ENCODE measurements at regions not wholly inside any gene's neighbourhood (a gene's known extent, or its start where the extent isn't known, plus 50 kb on each side); places are given as distances from the start of the nearest gene placed in this dataset.

DNA sequence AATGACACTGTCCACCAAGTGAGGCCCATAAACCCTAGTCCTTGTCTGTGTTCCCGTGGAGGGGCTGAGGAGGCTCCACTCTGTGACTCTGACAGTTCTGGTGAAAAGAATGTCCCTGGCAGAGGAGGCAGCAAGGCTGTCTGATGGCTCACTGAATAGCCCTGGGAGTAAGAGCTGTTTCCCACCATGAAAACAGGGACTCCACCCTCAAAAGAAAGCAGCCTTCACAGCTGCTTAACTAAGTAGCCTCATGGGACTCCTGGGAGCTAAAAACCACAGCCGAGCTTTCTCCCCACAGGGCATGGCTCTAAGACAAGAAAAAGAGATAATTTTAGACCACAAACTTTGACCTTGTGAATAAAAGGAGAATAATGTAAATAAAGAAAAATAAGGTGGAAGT lies 135.1 kb upstream of the FRY start:
- DNase-seq (ENCODE audit: low read depth): peak; percentile 46

DNA sequence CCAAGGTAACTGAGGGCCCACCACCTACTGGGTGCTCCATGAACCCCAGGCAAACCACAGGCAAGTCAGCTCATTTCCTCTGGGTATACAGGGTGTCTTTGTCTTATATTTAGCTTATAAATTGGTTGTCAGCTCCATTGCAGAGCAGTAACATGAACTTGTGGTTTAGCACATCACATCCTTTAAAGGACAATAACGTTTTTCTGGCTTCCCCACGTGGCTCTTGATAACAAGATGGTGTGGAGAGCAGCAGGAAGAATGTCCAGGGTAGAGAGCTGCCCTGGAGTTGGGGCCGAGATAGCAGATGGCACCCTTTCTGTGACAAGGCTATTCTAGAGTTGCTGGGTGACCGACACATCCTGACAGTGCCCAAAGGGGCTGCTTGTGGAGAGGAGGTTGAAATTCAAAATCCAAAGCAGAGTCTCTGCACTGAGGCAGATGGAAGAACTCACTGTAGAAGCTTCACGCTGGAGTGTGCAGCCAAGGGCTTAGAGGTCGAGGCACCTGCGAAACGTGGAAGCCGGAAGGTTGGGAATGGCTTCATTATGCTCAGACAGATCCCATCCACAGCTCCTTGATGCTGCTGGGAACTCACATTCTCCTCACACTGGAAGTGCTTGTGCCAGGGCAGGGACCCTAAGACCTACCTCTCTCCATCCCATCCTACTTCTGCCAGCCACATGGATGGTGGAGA lies 133.0 kb upstream of the FRY start:
- DNase-seq (ENCODE audit: low read depth): no peak

DNA sequence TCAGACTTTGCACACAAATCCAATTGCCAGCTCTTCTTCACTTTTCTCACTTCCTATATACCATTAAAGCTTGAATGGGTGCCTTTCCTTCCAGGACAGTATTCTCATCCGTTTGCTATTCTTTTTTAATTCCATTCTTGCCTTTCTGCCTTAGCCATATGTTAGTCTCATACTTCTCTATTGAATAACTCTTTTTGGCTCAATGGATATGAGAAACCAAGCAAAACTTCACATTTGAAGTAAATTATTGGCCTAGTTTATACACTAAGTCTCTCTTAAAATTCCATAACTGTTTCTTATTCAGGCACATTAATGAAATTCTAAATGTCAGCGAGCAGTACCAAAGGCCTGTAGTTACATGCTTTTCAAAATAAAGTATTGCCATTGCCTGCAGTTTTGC lies 129.6 kb upstream of the FRY start:
- DNase-seq (ENCODE audit: low read depth): no peak

DNA sequence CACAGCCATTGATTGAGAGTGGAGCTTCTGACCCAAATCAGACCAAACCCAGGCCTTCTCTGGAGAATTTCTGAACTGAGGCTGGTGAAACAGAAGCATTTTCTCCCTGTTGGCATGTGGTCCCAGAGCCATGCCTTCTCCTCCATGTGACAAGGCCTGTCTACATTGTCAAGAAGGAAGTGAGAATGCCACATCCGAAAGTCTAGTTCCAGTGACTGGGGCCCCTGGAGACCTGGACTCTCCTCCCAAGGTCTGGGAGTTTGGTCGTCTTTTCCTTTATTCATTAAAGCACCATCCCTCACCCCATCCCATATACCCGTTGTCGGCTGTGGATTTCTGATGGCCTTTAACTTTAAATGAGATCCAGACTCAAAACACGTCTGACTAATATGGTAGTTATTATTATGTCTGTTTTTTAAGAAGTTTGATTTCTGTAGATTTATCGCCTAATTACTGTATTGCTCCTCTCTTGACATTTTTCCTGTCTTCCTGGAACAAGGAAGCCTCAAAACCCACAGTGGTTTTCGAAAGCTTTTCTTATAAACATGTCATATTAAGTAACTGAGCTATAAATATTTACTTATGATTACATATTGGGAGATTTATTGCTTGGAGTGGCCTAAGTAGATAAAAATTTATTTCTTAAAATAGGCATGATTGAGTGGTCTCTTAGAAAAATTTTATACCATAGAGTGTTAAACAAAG lies 128.3 kb upstream of the FRY start:
- no peak for DNase-seq (ENCODE audit: low read depth)

DNA sequence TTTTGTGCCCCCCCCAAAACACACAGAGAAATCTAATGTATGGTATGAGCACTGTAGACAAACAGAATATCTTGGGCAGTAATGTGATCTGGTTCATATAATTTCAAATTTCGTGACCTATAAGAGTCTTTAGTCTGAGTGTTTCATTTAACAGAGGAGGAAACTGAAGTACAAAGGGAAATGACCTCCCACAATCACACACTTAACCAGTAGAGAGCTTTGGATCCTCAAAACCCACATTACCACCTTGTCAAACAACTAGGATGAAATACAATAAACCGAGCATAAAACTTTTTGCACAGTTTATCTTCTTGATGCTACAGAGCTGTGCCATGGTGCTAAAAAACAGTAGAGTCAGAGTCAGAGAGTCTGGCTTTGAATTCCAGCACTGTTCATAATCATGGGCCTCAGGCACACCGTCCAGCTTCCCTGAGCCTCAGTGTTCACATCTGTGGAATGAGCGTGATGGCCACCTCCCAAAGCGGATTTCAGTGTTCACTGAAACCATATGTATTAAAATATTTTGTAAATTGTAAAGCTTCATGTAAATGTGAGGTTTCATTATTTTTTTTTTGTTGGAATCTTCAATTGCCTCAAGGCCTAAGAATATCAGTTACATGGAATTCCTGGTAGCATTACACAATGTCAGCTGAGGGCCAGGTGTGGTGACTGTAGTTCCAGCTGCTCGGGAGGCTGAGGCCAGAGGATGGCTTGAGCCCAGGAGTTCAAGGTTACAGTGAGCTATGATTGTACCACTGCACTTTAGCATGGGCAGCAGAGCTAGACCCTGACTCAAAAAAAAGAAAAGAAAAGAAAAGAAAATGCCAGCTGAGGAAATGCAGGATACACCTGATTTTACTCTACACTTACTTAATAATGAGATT lies 126.4 kb upstream of the FRY start:
- DNase-seq (ENCODE audit: low read depth): no peak

DNA sequence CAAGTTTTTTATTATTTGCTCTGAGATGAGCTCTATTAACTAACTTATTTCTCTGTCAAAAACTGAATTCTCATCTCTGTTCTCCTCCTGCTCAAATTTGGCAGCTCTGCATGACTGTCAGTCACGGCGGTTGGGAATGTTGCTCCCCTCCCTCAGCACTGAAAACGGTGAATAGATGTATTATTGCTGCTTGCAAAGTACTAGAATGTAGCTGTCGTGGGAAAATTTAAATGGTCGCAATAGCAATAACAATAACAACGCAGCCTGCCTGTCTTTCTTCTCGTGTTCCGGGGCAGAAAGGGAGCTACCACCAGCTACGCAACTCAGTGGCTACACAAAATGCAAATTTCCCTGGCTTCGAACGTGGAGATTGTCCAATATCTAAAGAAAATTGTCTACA lies 125.6 kb upstream of the FRY start:
- DNase-seq (ENCODE audit: low read depth): no peak

DNA sequence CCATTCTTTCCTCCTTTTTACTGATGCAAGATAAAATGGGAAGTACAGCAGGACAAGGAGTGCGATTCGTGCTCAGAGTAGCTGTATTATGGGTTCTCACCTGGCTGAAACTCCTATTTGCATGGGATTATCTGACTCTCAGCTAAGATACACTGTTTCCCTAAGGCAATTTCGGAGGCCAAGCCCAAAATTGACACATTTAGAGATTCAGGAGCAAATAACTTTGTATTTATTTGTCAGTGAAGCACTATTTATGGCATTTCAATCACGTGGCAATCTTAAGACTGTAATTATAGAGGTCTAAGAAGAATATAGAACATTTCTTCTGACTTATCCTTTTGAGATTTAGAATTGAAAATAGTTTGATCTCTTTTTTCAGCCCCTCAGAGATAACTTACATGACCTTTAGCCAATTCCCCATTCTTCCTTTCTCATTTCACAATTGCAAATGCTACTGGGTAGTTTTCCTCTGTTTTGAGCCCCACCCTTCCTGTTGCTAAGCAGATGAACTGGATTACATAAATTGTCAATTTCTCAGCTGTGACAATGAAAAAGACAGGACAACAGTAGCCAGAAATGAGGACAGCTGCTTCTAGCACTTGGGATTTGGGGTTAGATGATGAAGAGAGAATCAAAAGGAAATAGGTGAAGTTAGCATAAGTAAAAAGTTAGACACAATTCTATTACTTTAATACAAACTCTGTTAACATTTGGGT lies 122.7 kb upstream of the FRY start:
- no peak for DNase-seq (ENCODE audit: low read depth)

DNA sequence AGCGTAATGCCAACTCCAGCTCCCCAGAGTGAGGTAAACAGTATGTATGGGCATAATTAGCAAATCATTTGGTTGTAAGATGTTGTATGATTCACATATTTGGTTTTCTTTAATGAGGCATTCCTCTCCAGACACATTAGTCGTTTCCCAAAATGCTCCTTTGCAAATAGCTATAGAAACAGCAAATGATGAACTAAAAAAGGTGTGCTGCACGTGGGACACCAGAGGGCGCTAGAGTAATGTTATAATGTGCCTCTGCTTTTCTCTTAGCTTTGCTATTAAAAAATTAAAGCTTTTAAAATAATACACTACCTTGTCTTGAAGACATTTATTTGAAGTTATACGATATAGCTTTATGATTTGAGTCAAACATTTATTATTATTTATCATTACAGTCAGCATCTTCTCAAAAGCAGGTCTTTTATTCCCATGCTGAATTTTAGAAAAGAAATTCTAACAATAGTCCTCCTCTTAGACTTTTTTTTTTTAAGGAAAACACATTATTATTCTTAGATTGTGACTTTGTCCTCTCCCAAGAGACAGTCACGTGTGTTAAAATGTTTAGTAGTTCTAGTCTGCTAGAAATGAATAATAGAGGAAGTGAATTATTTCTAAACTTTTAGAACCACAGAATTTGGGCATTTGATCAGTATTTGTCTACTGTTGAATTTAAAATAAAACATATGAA lies 121.6 kb upstream of the FRY start:
- DNase-seq (ENCODE audit: low read depth): peak; percentile 50

DNA sequence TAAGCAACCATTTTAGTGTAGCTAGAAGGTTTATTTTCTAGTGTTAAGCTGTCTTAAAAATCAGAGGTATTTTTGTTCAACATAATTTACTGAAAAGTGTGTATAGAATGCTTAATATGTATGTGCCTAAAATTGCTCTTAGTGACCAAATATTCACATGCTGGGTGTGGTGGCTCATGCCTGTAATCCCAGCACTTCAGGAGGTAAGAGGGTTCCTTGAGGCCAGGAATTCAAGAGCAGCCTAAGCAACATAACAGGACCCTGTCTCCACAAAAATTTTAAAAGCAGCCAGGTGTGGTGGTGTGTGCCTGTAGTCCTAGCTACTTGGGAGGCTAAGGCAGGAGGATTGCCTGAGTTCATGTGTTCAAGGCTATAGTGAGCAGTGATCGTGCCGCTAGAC lies 120.9 kb upstream of the FRY start:
- DNase-seq (ENCODE audit: low read depth): no peak

DNA sequence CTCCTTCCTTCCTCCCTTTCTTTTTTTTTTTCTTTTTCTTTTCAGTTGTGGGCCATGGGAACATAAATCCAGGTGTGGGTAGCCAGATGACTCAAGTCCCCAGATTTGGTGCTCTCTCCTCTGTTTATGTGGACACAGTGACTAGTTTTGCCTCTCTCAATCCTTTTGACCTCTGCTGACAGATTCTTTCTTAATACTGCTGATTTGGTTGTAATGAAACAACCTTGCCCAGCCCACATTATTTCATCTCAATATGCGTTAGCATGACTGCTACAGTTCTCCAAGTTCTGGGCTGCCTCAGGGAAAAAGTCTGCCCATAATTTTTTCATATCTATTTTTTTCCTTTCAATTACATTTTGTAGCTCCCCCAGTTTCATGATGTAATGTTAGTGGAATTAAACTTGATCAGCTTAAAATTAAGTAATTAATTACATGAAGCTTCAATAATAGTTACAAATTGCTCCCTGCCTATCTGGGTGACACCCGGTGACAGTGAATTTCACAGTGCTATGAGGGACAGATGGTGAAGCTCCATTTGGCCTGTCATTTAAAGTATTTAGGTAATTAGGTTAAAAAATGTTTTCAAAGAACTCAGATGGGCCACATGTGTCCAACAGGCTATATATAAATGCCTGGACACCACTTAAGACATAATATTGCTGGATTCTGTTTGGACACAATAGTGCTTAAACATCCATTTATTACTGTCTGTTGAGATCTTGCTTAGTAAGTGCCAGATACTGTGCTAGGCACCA lies 118.8 kb upstream of the FRY start:
- DNase-seq (ENCODE audit: low read depth): no peak

DNA sequence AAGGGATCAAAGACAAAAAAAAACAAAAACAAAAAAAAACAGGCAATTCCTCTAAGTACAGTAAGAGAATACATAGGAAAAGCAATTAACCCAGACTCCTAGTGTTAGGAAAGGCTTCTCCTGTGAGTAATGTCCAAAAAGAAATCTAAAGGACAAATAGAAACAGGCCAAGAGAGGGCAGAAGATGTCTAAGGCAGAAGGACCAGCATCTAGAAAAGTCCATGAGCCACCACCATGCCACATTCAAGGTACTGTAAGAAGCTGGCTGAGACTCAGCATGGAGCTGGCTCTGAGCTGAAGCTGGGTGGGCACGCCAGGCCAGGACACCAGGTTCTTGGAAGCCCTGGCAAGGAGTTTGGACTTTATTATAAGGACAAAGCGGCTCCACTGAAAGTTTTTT lies 118.1 kb upstream of the FRY start:
- no peak for DNase-seq (ENCODE audit: low read depth)

DNA sequence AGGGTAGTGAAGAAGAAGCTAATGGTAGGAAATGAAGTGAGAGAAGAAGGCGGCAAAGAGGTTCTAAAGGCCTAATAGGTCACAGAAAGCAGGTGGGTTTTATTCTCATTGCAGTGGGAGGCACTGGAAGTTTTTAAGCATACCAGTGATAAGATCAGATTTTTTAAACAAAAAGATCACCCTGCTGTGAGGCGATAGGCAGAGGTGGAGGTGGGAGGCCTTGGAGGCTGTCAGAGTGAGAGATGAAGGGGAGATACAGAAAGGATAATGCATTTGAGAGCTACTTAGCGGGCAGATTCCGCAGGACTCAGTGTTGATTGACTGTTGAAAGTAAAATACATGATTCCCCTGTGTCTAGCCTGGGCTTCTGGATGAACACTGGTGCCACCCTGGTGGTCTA lies 116.7 kb upstream of the FRY start:
- DNase-seq (ENCODE audit: low read depth): no peak

DNA sequence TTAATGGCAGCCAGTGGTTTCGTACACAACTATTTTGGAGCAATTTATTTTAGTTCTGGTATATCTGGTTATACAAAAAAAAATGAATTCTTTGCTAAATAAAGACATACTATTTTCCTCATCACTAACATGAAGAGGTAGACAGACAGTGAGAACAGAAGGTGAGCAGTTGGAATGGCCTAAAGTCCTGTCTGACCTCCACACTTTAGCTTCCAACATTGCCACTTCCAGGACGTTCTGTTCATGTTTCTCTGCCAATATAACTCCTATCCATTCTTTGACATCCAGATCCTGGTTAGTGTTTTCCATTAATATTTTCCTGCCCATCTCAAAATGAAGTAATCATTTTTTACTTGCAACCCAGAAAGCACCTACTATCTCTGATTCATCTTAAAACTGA lies 112.9 kb upstream of the FRY start:
- no peak for DNase-seq (ENCODE audit: low read depth)

DNA sequence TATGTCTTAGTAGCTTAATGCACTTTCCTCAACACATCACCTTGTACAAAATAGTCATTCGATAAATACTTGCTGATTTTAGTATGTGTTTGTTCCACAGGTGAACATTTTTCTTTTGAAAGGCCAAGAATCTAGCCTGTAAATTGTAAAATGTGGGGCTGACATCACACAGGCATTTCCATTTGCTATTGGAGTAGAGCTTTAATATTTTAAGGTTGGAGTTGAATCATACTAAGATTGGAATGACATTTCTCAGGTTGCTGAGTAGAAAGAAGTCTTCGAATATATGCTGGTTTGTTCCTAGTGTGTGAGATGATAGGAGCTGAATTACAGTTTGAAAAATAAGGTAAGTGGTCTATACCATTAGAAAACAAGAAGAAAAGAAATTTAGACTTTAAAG lies 112.3 kb upstream of the FRY start:
- no peak for DNase-seq (ENCODE audit: low read depth)

DNA sequence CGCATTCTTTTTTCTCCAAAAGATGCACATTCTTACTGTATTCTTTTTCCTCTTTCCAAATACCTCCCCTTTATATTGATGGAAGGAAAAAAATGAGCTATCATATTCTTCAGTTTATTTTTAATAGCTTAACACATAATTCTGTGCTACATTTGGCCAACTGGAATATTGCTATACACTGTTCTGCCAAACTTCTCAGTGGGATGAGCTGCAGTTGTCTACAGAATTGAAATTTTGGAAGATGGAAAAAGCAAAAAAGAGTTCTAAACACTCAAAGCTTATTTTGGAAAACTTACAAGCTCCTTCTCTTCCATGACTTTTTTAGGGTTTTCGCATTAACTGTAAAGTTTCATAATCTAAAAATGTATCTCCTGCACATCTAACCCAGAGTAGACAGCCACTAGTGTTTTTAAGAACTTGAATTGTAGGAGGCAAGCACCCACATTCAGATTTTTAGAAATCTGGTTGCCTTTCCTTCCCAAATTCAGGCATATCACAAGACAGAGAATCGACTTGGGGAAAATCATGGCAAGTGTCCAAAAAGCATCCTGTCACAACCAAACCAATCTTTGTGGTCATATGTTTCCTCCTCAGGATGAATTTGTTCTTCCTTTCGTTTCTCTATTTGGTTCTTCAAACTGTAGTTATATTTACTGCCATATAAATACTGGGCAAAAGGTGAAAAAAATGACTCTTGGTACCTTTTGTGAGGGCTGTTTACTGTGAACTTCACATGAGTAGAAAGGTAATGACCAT lies 111.4 kb upstream of the FRY start:
- DNase-seq (ENCODE audit: low read depth): peak; percentile 6

DNA sequence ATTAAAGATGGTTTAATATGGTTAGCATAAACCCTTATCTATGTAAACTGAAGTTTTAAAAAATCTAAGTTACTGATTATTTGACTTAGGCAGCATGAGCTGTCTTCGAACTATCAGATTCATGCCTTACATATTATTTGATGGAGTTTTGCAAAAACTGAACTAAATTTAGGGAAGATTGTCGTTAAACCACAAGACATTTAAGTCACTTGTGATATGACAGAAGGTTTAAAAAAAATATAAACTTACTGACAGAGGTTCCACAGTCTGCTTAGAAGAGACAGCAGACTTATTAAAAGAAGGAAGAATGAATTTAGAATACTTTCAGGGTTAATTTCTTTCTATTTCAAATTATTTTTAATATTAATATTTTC lies 110.9 kb upstream of the FRY start:
- DNase-seq (ENCODE audit: low read depth): no peak

DNA sequence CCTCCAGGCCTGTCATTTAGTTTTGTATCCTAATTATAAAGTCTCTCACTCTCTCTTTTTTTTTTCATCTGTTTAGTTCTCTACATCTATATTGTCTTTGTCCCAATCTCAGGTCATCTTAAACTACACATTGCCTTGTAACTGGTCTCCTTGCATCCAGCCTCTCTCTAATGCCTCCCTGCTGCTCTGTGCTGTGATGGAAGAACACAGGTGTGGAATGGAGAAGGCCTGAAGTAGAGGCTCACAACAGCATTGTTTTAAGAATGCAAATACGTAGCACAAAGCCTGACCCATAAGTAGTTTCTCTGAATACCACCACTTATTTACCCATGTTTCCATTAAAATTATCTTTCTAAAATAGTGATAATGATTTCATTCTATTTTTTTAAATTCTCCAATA lies 108.8 kb upstream of the FRY start:
- no peak for DNase-seq (ENCODE audit: low read depth)

DNA sequence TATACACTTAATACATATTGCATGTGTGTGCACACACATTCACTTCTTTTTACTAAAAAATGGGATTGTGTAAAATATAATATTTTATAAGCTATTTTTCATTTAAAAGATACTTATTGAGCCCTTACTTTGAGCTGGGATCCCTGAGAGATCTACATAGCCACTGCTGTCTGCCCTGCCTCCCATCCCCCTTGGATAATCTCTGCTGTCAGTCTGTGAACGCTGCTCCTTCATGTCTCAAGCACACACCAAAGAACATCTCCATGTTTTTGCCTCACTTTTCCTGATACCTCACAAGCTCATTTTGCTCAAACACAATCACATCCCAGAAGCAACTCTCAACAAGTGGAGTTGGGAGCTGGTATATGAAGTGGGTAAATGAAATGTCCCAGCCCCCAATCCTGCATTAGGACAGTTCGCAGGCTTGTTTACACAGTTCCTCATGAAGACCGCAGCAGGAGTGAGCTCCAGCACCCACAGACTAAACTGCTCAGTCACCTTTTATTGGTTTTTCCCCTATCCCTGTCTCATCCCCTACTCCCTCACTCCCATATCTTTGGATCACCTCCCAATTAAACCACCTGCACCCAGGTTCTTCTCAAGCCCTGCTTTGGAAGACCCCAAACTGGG lies 108.3 kb upstream of the FRY start:
- DNase-seq (ENCODE audit: low read depth): no peak

DNA sequence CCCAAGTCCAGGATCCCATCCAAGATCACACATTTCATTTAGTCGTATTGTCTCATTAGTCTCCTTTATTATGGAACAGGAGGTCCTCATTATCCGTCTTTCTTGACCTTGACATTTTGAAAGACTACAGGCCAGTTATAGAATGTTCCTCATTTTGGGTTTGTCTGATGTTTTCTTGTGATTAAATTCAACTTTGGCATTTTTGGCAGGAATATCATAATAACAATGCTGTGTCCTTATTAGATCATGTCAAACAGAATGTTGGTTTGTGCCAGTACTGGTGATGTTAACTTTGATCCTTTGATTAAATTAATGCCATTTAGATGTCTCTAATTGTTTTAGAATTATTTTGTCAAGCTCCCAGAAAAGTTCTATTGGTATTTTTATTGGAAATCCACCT lies 106.5 kb upstream of the FRY start:
- DNase-seq (ENCODE audit: low read depth): no peak

DNA sequence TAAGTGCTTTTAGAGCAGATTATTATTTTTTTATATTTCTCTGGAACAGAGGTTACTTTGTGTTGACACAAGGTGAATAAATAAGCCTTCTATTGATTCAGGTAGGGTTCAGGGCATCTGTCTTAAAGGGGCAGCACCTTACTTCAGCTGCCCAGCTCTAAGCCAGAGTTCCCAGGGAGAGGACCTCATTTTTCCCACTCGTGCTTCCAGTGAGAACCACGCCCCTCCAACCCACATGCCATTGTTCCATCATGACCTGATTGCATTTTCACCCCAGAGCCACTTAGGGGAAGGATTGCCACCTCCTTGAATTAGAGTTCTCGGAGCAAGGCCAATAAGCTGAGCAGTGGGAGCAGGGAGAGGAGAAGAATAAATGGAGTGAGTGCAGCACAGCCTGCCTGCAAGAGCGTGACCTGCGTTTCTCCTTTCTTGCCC lies 104.3 kb upstream of the FRY start:
- DNase-seq (ENCODE audit: low read depth): no peak

Measured in Daoy (cell line).